ENCODE measurements at regions not wholly inside any gene's neighbourhood (a gene's known extent, or its start where the extent isn't known, plus 50 kb on each side); places are given as distances from the start of the nearest gene placed in this dataset.

- no peak for DNase-seq (ENCODE audit: low read depth)
- TF ChIP-seq CTCF (conservative IDR thresholded peaks at IDR 0.05; ENCODE audit: low read depth, low read length), result no peak
Measured at GRCh38 chr17:77720946-77721845, 237.3 kb upstream of the TNRC6C start.

DNA sequence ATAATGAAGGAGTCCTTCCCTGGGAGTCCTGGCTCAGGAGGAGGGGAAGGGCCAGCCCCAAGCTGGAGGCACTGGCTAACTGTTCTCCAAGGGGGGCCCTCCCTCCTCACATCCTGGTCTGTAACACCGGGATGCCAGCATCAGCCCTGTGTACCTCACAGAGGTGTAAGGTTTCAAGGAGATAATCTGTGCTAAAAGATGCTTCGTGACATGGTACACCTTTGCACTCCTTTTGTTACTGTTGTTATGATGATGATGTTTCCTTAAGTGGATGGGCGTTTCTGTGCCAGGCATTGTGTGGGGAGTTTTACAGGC, 236.7 kb upstream of the TNRC6C start:
- no peak for DNase-seq (ENCODE audit: low read depth)
- no peak overlapping the region for H3K4me3 ChIP-seq (ENCODE audit: low read depth, low read length)
- TF ChIP-seq CTCF (conservative IDR thresholded peaks at IDR 0.05; ENCODE audit: low read depth, low read length), result no peak

More at GRCh38 chr17:77720946-77721845, 237.3 kb upstream of the TNRC6C start:
- no peak overlapping the region for H3K4me3 ChIP-seq (ENCODE audit: low read depth, low read length)

DNA sequence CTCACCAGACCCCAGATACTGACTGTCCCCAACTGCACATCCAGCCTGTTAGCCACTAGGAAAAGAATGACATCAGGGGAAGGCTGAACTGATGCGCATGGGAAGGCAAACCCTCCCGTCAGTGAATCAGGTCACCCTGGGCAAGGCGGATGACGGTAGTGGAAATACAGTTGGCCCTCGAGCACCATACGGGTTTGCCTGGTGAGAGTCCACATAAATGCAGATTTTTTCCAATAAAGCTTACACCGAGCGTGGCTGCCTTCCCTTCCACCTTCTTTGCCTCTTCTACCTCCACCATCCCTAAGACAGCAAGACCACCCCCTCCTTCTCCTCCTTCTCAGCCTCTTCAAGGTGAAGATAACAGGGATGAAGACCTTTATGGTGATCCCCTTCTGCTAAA, 236.1 kb upstream of the TNRC6C start:
- no peak overlapping the region for H3K4me3 ChIP-seq (ENCODE audit: low read depth, low read length)
- TF ChIP-seq CTCF (conservative IDR thresholded peaks at IDR 0.05; ENCODE audit: low read depth, low read length), result no peak
- no peak for DNase-seq (ENCODE audit: low read depth)

GRCh38 chr17:77723071-77723908, 235.2 kb upstream of the TNRC6C start:
- TF ChIP-seq CTCF (conservative IDR thresholded peaks at IDR 0.05; ENCODE audit: low read depth, low read length), result no peak
- H3K4me3 ChIP-seq (ENCODE audit: low read depth, low read length), result no peak overlapping the region
- no peak for DNase-seq (ENCODE audit: low read depth)

DNA sequence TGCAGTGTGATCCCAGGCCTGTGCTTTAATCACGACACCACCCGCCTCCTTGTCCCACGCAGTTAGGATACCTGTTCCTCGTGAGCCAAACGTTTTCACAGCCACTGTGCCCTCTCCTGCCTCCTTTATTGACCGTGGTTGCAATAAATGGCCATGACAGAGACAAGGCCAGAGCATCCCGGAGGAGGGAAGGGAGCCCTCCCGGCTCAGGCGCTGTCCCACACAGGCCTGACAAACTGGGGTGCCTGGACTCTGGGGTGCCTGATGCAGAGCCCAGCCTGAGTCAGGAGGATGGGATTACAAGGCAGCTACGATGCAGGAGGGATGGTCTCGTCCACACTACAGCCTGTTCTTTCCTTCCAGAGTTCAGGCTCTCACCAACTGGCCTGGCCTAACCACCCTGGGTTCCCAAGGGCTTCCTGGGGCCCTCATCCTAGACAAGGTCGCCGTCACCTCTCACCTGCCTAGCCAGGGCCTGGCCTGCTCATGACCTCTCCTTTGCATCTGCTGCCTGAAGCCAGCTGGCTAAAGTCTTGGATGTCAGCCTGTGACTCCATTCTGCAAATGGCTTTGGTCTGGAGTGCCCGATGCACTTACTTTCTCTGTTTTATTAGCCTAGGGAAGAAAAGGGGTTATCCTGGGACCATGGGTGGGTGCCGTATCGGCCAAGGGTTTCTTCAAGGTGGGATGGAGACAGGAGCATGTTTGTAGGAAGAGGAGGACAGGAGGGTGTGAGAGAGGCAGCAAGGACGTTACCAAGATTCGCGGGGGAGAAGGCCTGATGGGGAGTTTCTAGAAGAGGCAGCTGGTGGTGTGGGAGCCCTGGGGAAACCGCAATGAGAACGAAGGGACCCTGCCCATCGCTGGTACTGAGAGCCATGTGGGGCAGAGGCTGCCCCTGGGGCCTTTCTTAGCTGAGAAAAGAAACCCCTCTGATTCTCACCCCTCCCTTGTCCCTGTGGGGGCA, 234.3 kb upstream of the TNRC6C start:
- no peak overlapping the region for H3K4me3 ChIP-seq (ENCODE audit: low read depth, low read length)
- no peak for DNase-seq (ENCODE audit: low read depth)
- no peak for TF ChIP-seq CTCF (conservative IDR thresholded peaks at IDR 0.05; ENCODE audit: low read depth, low read length)

DNA sequence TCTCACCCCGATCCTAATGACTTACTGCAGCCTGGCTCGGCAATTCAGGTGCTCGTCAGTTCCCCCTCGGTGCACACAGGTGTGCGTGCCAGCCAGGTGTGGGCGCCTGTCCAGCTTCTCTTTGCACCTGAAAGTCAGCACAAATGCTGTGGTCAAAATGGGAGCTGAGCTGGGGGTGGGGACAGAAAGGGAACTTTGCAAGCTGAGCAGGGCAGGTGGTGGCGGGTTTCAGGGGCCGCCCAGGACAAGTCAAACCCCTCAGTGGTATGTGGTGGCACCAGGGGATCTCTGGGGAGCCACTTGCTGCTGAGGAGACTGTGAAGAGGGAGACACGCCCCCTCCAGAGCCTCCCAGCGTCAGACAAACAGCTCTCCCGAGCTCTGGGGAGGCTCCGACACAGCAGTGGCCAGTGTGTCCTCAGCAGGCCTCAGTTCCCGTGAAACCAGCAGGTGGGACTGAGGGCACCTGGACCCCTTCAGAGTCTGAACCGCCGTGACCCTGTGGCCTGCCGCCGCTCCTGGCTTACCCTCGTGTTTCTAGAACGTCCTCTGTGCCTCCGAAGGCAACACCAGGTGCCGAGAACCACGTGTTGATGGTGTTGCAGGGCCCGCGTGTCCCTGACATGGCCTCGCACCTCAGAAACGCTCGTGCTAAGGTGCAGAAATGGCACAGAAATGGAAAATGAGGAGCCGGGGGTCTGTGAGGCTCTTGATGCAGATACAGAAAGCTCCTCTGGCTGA, 233.5 kb upstream of the TNRC6C start:
- DNase-seq (ENCODE audit: low read depth), result no peak
- H3K4me3 ChIP-seq (ENCODE audit: low read depth, low read length), result no peak overlapping the region
- TF ChIP-seq CTCF (conservative IDR thresholded peaks at IDR 0.05; ENCODE audit: low read depth, low read length), result no peak
